SIG-M5 treated with dmso at 0.1 percent for 504 hours (cell line): ENCODE measurements at regions not wholly inside any gene's neighbourhood (a gene's known extent, or its start where the extent isn't known, plus 50 kb on each side); places are given as distances from the start of the nearest gene placed in this dataset.
A peak's percentile ranks its signal among the peaks of the same experiment; 100 is the strongest.

Experiments
- DNase-seq: peaks from one replicate; lab custom pipeline; 2025; ENCODE audit not compliant: unreplicated experiment; lab: John Stamatoyannopoulos, UW

- DNase-seq = no peak
Measured at GRCh38 chr4:180898305-180898704, 1344.9 kb upstream of the TENM3 start.

GRCh38 chr4:180900781-180901180 lies 1342.4 kb upstream of the TENM3 start:
- no peak for DNase-seq

GRCh38 chr4:180909279-180909678 lies 1333.9 kb upstream of the TENM3 start:
- peak; percentile 0 for DNase-seq

- no peak for DNase-seq
Measured at GRCh38 chr4:180913750-180914149, 1329.5 kb upstream of the TENM3 start.

GRCh38 chr4:180923486-180923885 lies 1319.7 kb upstream of the TENM3 start:
- no peak for DNase-seq

- no peak for DNase-seq
Measured at GRCh38 chr4:180925805-180926204, 1317.4 kb upstream of the TENM3 start.

GRCh38 chr4:180926277-180926676 lies 1316.9 kb upstream of the TENM3 start:
- DNase-seq = no peak

GRCh38 chr4:180932370-180933001 lies 1310.7 kb upstream of the TENM3 start:
- no peak for DNase-seq

- DNase-seq = no peak
Measured at GRCh38 chr4:180937083-180937482, 1306.1 kb upstream of the TENM3 start.

- no peak for DNase-seq
Measured at GRCh38 chr4:180940680-180941079, 1302.5 kb upstream of the TENM3 start.

- no peak for DNase-seq
Measured at GRCh38 chr4:180942367-180942916, 1300.8 kb upstream of the TENM3 start.

- DNase-seq = no peak
Measured at GRCh38 chr4:180946188-180946587, 1297.0 kb upstream of the TENM3 start.

- peak; percentile 0 for DNase-seq
Measured at GRCh38 chr4:180947425-180947824, 1295.8 kb upstream of the TENM3 start.

- no peak for DNase-seq
Measured at GRCh38 chr4:180949424-180950213, 1293.6 kb upstream of the TENM3 start.

- DNase-seq = no peak
Measured at GRCh38 chr4:180950377-180950776, 1292.8 kb upstream of the TENM3 start.

- no peak for DNase-seq
Measured at GRCh38 chr4:180951312-180951711, 1291.9 kb upstream of the TENM3 start.

GRCh38 chr4:180953572-180953971 lies 1289.6 kb upstream of the TENM3 start:
- no peak for DNase-seq

GRCh38 chr4:180960743-180961401 lies 1282.3 kb upstream of the TENM3 start:
- no peak for DNase-seq

- no peak for DNase-seq
Measured at GRCh38 chr4:180962268-180962667, 1280.9 kb upstream of the TENM3 start.

- DNase-seq = no peak
Measured at GRCh38 chr4:180966312-180966711, 1276.9 kb upstream of the TENM3 start.

GRCh38 chr4:180967936-180968335 lies 1275.3 kb upstream of the TENM3 start:
- DNase-seq = no peak

- no peak for DNase-seq
Measured at GRCh38 chr4:180973894-180974293, 1269.3 kb upstream of the TENM3 start.
